GM19328 (cell line): ENCODE measurements at regions not wholly inside any gene's neighbourhood (a gene's known extent, or its start where the extent isn't known, plus 50 kb on each side); places are given as distances from the start of the nearest gene placed in this dataset.
"Not testable (repeated sequence)": the region's sequence is repeated elsewhere in the genome, so short reads cannot be mapped to it uniquely, and the experiment has no call there.

Experiments used
- ATAC-seq: cut with Tn5 transposase; IDR thresholded peaks from one replicate; pipeline ENCODE4 v1.9.1; 2021; ENCODE audit warnings: mild to moderate bottlenecking, moderate library complexity; ENCODE audit not compliant: unreplicated experiment

GRCh38 chr3:145313751-145314150 is 847.2 kb downstream of the PLOD2 start:
- no peak for ATAC-seq

- ATAC-seq: not testable (repeated sequence)
Measured at GRCh38 chr3:145316253-145316652, 844.7 kb downstream of the PLOD2 start.

- no peak for ATAC-seq
Measured at GRCh38 chr3:145326666-145327065, 834.3 kb downstream of the PLOD2 start.

GRCh38 chr3:145333427-145333826 is 827.6 kb downstream of the PLOD2 start:
- ATAC-seq: not testable (repeated sequence)

- no peak for ATAC-seq
Measured at GRCh38 chr3:145333931-145334330, 827.1 kb downstream of the PLOD2 start.

GRCh38 chr3:145355206-145355605 is 805.8 kb downstream of the PLOD2 start:
- no peak for ATAC-seq

GRCh38 chr3:145357453-145357852 is 803.5 kb downstream of the PLOD2 start:
- ATAC-seq: no peak

GRCh38 chr3:145359040-145359439 is 801.9 kb downstream of the PLOD2 start:
- ATAC-seq: no peak

GRCh38 chr3:145368748-145369147 is 792.2 kb downstream of the PLOD2 start:
- ATAC-seq: no peak

- no peak for ATAC-seq
Measured at GRCh38 chr3:145370870-145371269, 790.1 kb downstream of the PLOD2 start.

- no peak for ATAC-seq
Measured at GRCh38 chr3:145377301-145377700, 783.7 kb downstream of the PLOD2 start.

GRCh38 chr3:145383416-145383815 is 777.6 kb downstream of the PLOD2 start:
- no peak for ATAC-seq

GRCh38 chr3:145384307-145384706 is 776.7 kb downstream of the PLOD2 start:
- ATAC-seq: no peak

GRCh38 chr3:145387211-145387610 is 773.8 kb downstream of the PLOD2 start:
- ATAC-seq: no peak

- no peak for ATAC-seq
Measured at GRCh38 chr3:145395421-145395820, 765.6 kb downstream of the PLOD2 start.

- ATAC-seq: no peak
Measured at GRCh38 chr3:145411605-145412004, 749.4 kb downstream of the PLOD2 start.

GRCh38 chr3:145417678-145418077 is 743.3 kb downstream of the PLOD2 start:
- no peak for ATAC-seq

- ATAC-seq: no peak
Measured at GRCh38 chr3:145422556-145422955, 738.4 kb downstream of the PLOD2 start.

- no peak for ATAC-seq
Measured at GRCh38 chr3:145427355-145427754, 733.6 kb downstream of the PLOD2 start.

- ATAC-seq: no peak
Measured at GRCh38 chr3:145429546-145429945, 731.4 kb downstream of the PLOD2 start.

GRCh38 chr3:145448436-145448835 is 712.5 kb downstream of the PLOD2 start:
- ATAC-seq: no peak

- no peak for ATAC-seq
Measured at GRCh38 chr3:145450018-145450682, 710.8 kb downstream of the PLOD2 start.
